ENCODE measurements at regions not wholly inside any gene's neighbourhood (a gene's known extent, or its start where the extent isn't known, plus 50 kb on each side); places are given as distances from the start of the nearest gene placed in this dataset.

GRCh38 chr11:80826808-80827207 is 1386.0 kb upstream of the TENM4 start:
- Histone ChIP-seq H3K27me3 (ENCODE audit: insufficient read depth, low read length) (no peaks in the 10 kb centered on the region), H3K4me3 (ENCODE audit: low read depth, low read length, poor library complexity, severe bottlenecking) (no peak overlapping the region), H3K4me1 (ENCODE audit: insufficient read depth, low read length, severe bottlenecking) (no peaks in the 10 kb centered on the region), H3K36me3 (ENCODE audit: insufficient read depth, low read length) (no peaks in the 10 kb centered on the region), H3F3A (ENCODE audit: insufficient read depth, low read length) (no peaks in the 10 kb centered on the region), H3K9ac (ENCODE audit: low read length) (no peak overlapping the region), H2AFZ (ENCODE audit: low read length) (no peak overlapping the region), H4K20me1 (ENCODE audit: insufficient read depth, low read length) (no peaks in the 10 kb centered on the region), H3K4me2 (ENCODE audit: low read length) (no peak overlapping the region), H3K9me2 (ENCODE audit: low read depth, low read length) (no peaks in the 10 kb centered on the region), H3K27ac (ENCODE audit: low read depth, low read length, poor library complexity, severe bottlenecking) (no peak overlapping the region), H3K9me3 (ENCODE audit: low read length) (no peaks in the 10 kb centered on the region), H3K79me2 (ENCODE audit: insufficient read depth, low read length) (no peaks in the 10 kb centered on the region)
- no peak for TF ChIP-seq EZH2 (IDR thresholded peaks at IDR 0.05; ENCODE audit: borderline replicate concordance, low read length)
- TF ChIP-seq CTCF (IDR thresholded peaks at IDR 0.05; ENCODE audit: low read length), result no peak

- Histone ChIP-seq H3K4me1 (ENCODE audit: insufficient read depth, low read length, severe bottlenecking) (no peaks in the 10 kb centered on the region), H4K20me1 (ENCODE audit: insufficient read depth, low read length) (no peaks in the 10 kb centered on the region), H3K79me2 (ENCODE audit: insufficient read depth, low read length) (no peaks in the 10 kb centered on the region), H3K27ac (ENCODE audit: low read depth, low read length, poor library complexity, severe bottlenecking) (no peak overlapping the region), H3K9me3 (ENCODE audit: low read length) (no peaks in the 10 kb centered on the region), H3K9me2 (ENCODE audit: low read depth, low read length) (no peaks in the 10 kb centered on the region), H3F3A (ENCODE audit: insufficient read depth, low read length) (no peaks in the 10 kb centered on the region), H3K4me2 (ENCODE audit: low read length) (no peak overlapping the region), H3K27me3 (ENCODE audit: insufficient read depth, low read length) (no peaks in the 10 kb centered on the region), H3K9ac (ENCODE audit: low read length) (no peak overlapping the region), H3K36me3 (ENCODE audit: insufficient read depth, low read length) (no peaks in the 10 kb centered on the region), H3K4me3 (ENCODE audit: low read depth, low read length, poor library complexity, severe bottlenecking) (no peak overlapping the region), H2AFZ (ENCODE audit: low read length) (no peak overlapping the region)
- TF ChIP-seq CTCF (IDR thresholded peaks at IDR 0.05; ENCODE audit: low read length) (no peak), EZH2 (IDR thresholded peaks at IDR 0.05; ENCODE audit: borderline replicate concordance, low read length) (no peak)
These were observed 1381.5 kb upstream of the TENM4 start for GRCh38 chr11:80822308-80822707.

GRCh38 chr11:80819271-80819670 is 1378.4 kb upstream of the TENM4 start:
- no peaks in the 10 kb centered on the region for H3K4me1 ChIP-seq (ENCODE audit: insufficient read depth, low read length, severe bottlenecking)

More at GRCh38 chr11:80819271-80819670, 1378.4 kb upstream of the TENM4 start:
- no peaks in the 10 kb centered on the region for H3K9me2 ChIP-seq (ENCODE audit: low read depth, low read length)
- H3K4me2 ChIP-seq (ENCODE audit: low read length), result no peak overlapping the region
- H4K20me1 ChIP-seq (ENCODE audit: insufficient read depth, low read length), result no peaks in the 10 kb centered on the region
- TF ChIP-seq EZH2 (IDR thresholded peaks at IDR 0.05; ENCODE audit: borderline replicate concordance, low read length) (no peak), CTCF (IDR thresholded peaks at IDR 0.05; ENCODE audit: low read length) (no peak)
- no peak overlapping the region for H3K27ac ChIP-seq (ENCODE audit: low read depth, low read length, poor library complexity, severe bottlenecking)
- no peaks in the 10 kb centered on the region for H3K27me3 ChIP-seq (ENCODE audit: insufficient read depth, low read length)
- H3K36me3 ChIP-seq (ENCODE audit: insufficient read depth, low read length), result no peaks in the 10 kb centered on the region
- no peak overlapping the region for H2AFZ ChIP-seq (ENCODE audit: low read length)
- no peak overlapping the region for H3K9ac ChIP-seq (ENCODE audit: low read length)
- no peaks in the 10 kb centered on the region for H3K79me2 ChIP-seq (ENCODE audit: insufficient read depth, low read length)
- no peak overlapping the region for H3K4me3 ChIP-seq (ENCODE audit: low read depth, low read length, poor library complexity, severe bottlenecking)
- H3F3A ChIP-seq (ENCODE audit: insufficient read depth, low read length), result no peaks in the 10 kb centered on the region
- no peaks in the 10 kb centered on the region for H3K9me3 ChIP-seq (ENCODE audit: low read length)

Data from OCI-LY1 (cell line).